Karpas-422 (cell line): ENCODE measurements at regions not wholly inside any gene's neighbourhood (a gene's known extent, or its start where the extent isn't known, plus 50 kb on each side); places are given as distances from the start of the nearest gene placed in this dataset.

Experiments used
- DNase-seq: peaks from one replicate; pipeline ENCODE4 v3.0.0-alpha.2; 2015
- H2AFZ ChIP-seq: fragments of 200-600 bp; sonication (generic); 2 replicates; pipeline ENCODE4 v1.6.1; 2014; ENCODE audit warnings: antibody characterized with exemption, low read length, mixed read lengths
- H3K27ac ChIP-seq: fragments of 200-600 bp; sonication (generic); 2 replicates; pipeline ENCODE4 v1.5.1; 2014; ENCODE audit warnings: mild to moderate bottlenecking, low read length, moderate library complexity
- H3K27me3 ChIP-seq: fragments of 200-600 bp; sonication (generic); 2 replicates; pipeline ENCODE4 v1.6.1; 2014; ENCODE audit warnings: low read length, mixed read lengths
- H3K36me3 ChIP-seq: fragments of 200-600 bp; sonication (generic); 2 replicates; pipeline ENCODE4 v1.6.1; 2014; ENCODE audit warnings: low read length, mixed read lengths; ENCODE audit not compliant: insufficient read depth
- H3K4me1 ChIP-seq: fragments of 200-600 bp; sonication (generic); 2 replicates; pipeline ENCODE4 v1.6.1; 2014; ENCODE audit warnings: mild to moderate bottlenecking, low read length, mixed read lengths
- H3K4me2 ChIP-seq: fragments of 200-600 bp; sonication (generic); 2 replicates; pipeline ENCODE4 v1.6.1; 2014; ENCODE audit warnings: low read length, low read depth, mild to moderate bottlenecking; ENCODE audit not compliant: poor library complexity, severe bottlenecking
- H3K4me3 ChIP-seq: fragments of 200-600 bp; sonication (generic); 2 replicates; pipeline ENCODE4 v1.5.1; 2014; ENCODE audit warnings: mild to moderate bottlenecking, antibody characterized with exemption, low read length, mixed read lengths
- H3K79me2 ChIP-seq: fragments of 200-600 bp; sonication (generic); 2 replicates; pipeline ENCODE4 v1.6.1; 2014; ENCODE audit warnings: mild to moderate bottlenecking, low read length, mixed read lengths
- H3K9ac ChIP-seq: fragments of 200-600 bp; sonication (generic); 2 replicates; pipeline ENCODE4 v1.6.0; 2014; ENCODE audit warnings: low read length
- H3K9me2 ChIP-seq: fragments of 200-600 bp; sonication (generic), shearing (Covaris generic); replicated peaks from 2 replicates; pipeline ENCODE4 v1.6.0; 2014; ENCODE audit warnings: mild to moderate bottlenecking, low read length, moderate library complexity; ENCODE audit not compliant: insufficient read depth
- H3K9me3 ChIP-seq: fragments of 300-700, 200-600 bp; sonication (generic); 2 replicates; pipeline ENCODE4 v1.6.1; 2014; ENCODE audit warnings: low read length, mixed read lengths
- H4K20me1 ChIP-seq: fragments of 200-600 bp; sonication (generic); 2 replicates; pipeline ENCODE4 v1.6.1; 2014; ENCODE audit warnings: mild to moderate bottlenecking, antibody characterized with exemption, low read length, low read depth; ENCODE audit not compliant: insufficient read depth

DNA sequence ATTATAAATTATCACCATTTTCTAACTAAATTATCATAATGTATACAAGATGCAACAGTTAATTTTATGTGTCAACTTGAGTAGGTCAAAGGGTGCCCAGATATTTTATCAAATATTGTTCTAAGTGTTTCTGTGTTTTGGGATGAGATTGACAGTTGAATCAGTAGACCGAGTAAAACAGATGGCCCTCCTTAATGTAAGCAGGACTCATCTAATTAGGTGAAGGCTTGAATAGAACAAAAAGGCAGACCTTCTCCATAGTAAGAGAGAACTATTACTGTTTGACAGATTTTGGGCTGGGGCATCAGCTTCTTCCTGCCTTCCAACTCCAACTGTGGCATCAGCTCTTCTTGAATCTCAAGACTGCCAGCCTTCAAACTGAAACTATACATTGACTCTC, 185.8 kb downstream of the TRAM1L1 start:
- no peaks in the 10 kb centered on the region for H3K4me1 ChIP-seq
- no peaks in the 10 kb centered on the region for H3K27me3 ChIP-seq

DNA sequence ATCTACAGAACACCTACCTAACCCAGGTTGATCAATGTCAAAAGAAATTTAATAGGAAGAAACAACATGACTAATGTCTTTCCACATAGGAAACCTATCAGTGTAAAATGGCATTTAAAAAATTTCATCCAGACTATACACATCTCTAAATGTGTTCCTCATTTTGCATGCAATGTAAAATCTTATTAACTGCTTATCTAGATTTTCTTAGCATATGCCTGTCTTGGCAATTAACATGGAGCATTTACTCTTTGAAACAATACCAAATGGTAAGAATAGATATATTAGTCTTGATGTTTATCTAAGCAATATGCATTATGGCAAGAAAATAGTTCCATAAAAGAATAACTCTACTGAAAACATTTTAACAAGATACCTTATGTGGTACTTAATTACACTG, 199.8 kb downstream of the TRAM1L1 start:
- no peaks in the 10 kb centered on the region for H3K9me2 ChIP-seq
- H3K4me2 ChIP-seq = no peak overlapping the region
- H2AFZ ChIP-seq = no peak overlapping the region
- H4K20me1 ChIP-seq = no peaks in the 10 kb centered on the region
- H3K27ac ChIP-seq = no peak overlapping the region
- H3K36me3 ChIP-seq = no peaks in the 10 kb centered on the region
- H3K27me3 ChIP-seq = no peaks in the 10 kb centered on the region
- no peak overlapping the region for H3K9ac ChIP-seq
- no peaks in the 10 kb centered on the region for H3K4me1 ChIP-seq
- H3K9me3 ChIP-seq = peaks cover 22% of the 10 kb centered on the region; the same call in 1 of the 2 replicates
- no peak overlapping the region for H3K4me3 ChIP-seq
- H3K79me2 ChIP-seq = no peaks in the 10 kb centered on the region
- no peak for DNase-seq

More for the DNA sequence above, 185.8 kb downstream of the TRAM1L1 start:
- H4K20me1 ChIP-seq = no peaks in the 10 kb centered on the region
- H3K4me2 ChIP-seq = no peak overlapping the region
- no peaks in the 10 kb centered on the region for H3K79me2 ChIP-seq
- no peak overlapping the region for H2AFZ ChIP-seq
- DNase-seq = no peak
- no peaks in the 10 kb centered on the region for H3K36me3 ChIP-seq
- no peak overlapping the region for H3K9ac ChIP-seq
- peaks cover 35% of the 10 kb centered on the region for H3K9me3 ChIP-seq
- H3K4me3 ChIP-seq = no peak overlapping the region
- no peak overlapping the region for H3K27ac ChIP-seq
- no peaks in the 10 kb centered on the region for H3K9me2 ChIP-seq

DNA sequence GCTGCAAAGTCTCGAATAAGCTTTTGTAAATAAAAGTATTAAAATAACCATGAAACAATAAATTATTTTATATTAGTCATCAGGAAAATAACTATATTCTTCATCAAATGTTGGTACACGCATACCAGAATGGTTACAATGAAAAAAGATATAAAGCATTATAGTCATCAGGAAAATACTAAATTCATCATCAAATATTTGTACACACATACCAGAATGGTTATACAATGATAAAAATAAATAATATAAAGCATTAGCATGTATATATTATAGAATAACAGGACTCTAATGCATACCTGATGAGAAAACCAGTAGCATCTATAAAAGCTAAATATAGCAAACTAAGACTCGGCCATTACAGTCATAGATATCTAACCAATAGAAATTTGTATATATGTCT, 202.9 kb downstream of the TRAM1L1 start:
- Histone ChIP-seq H4K20me1 (no peaks in the 10 kb centered on the region), H3K27me3 (no peaks in the 10 kb centered on the region), H3K36me3 (no peaks in the 10 kb centered on the region), H3K9me2 (no peaks in the 10 kb centered on the region), H3K27ac (no peak overlapping the region), H3K4me1 (no peaks in the 10 kb centered on the region), H3K9me3 (peaks cover 18% of the 10 kb centered on the region), H3K4me3 (no peak overlapping the region), H3K4me2 (no peak overlapping the region), H2AFZ (no peak overlapping the region), H3K79me2 (no peaks in the 10 kb centered on the region), H3K9ac (no peak overlapping the region)
- no peak for DNase-seq

DNA sequence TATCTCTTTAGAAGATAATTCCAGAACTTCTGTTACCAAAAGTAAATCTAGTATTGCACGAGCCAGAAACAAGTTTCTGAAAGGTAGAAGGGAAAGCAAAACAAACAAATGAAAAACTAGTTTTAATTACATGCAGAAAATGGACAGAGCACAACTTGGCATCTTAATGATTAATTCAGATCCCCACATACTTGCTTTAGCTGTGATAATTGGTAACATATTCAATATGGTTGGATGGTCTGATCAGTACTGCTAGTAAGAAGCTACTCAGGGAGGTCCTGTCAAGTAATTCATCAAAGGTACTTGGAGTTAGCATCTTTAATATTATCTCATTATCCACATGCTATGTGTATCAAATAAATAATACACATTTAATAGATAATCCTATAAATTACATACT, 204.3 kb downstream of the TRAM1L1 start:
- Histone ChIP-seq H3K79me2 (no peaks in the 10 kb centered on the region), H3K9me3 (peaks cover 12% of the 10 kb centered on the region), H3K36me3 (no peaks in the 10 kb centered on the region)

DNA sequence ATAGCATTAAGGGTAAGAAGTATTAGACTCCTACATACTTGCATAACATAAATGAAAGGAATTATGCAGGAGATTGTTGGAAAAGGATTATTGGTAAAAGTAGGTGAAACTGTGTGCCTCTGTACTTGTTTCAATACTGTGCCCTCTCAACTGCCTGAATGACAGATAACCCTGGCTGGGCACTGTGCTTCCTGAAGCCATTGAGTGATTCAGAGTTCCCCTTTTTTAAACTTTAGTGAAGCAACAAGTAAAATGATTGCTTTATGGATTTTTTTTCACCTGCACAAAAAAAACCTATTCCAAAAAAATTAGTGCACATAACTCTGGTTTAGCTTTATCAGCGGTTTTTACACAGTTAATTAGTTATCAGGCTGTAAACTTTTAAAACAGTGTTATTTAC, 204.8 kb downstream of the TRAM1L1 start:
- no peak overlapping the region for H2AFZ ChIP-seq
- no peak overlapping the region for H3K4me3 ChIP-seq
- H3K9me3 ChIP-seq = peaks cover 10% of the 10 kb centered on the region
- H4K20me1 ChIP-seq = no peaks in the 10 kb centered on the region
- no peaks in the 10 kb centered on the region for H3K9me2 ChIP-seq
- no peaks in the 10 kb centered on the region for H3K36me3 ChIP-seq
- H3K4me1 ChIP-seq = no peaks in the 10 kb centered on the region
- H3K27ac ChIP-seq = no peak overlapping the region
- H3K79me2 ChIP-seq = no peaks in the 10 kb centered on the region
- no peaks in the 10 kb centered on the region for H3K27me3 ChIP-seq
- no peak for DNase-seq
- H3K9ac ChIP-seq = no peak overlapping the region
- no peak overlapping the region for H3K4me2 ChIP-seq

More for the DNA sequence above, 204.3 kb downstream of the TRAM1L1 start:
- Histone ChIP-seq H3K27me3 (no peaks in the 10 kb centered on the region), H3K4me2 (no peak overlapping the region), H4K20me1 (no peaks in the 10 kb centered on the region), H3K4me3 (no peak overlapping the region), H3K9ac (no peak overlapping the region), H3K27ac (no peak overlapping the region), H3K4me1 (no peaks in the 10 kb centered on the region), H2AFZ (no peak overlapping the region), H3K9me2 (no peaks in the 10 kb centered on the region)
- no peak for DNase-seq

DNA sequence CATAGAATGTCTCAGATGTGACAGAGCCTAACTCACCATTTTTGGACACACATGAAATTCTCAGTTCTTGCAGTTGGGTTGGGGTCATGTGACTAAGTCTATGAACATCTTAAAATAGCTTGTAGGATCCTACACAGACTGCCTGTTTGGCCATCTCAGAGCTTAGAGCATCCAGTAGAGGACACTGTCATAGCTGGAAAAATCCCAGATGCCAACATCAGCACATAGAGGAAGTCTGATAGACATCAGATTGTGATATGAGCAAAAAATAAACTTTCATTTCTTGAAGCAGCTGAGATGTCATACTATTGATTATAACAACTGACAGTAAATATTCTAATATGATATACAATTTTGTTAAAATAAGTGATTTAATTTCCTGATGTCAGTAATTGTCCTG, 207.1 kb downstream of the TRAM1L1 start:
- Histone ChIP-seq H2AFZ (no peak overlapping the region), H4K20me1 (no peaks in the 10 kb centered on the region), H3K9me3 (peaks cover 10% of the 10 kb centered on the region), H3K9me2 (no peaks in the 10 kb centered on the region), H3K4me1 (no peaks in the 10 kb centered on the region), H3K9ac (no peak overlapping the region), H3K79me2 (no peaks in the 10 kb centered on the region), H3K4me2 (no peak overlapping the region), H3K36me3 (no peaks in the 10 kb centered on the region), H3K27me3 (no peaks in the 10 kb centered on the region), H3K4me3 (no peak overlapping the region), H3K27ac (no peak overlapping the region)
- no peak for DNase-seq

DNA sequence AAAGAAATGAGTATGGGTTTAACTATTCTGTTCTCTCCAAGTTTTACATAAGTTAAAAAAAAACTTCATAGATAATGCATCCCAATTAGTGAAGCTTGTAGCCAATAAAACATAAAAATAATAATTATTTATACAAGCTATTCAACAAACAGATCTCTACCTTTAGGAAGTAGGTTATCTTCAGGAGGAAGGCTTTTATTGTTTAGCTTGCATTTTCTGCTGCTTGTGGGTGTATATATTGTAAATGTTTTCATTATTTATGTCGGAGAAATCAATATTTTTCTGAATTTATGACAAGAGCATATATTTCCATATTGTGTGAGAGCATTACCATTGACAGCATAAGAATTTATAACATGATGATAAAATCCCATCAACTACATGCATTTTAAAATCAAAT, 208.3 kb downstream of the TRAM1L1 start:
- no peaks in the 10 kb centered on the region for H3K79me2 ChIP-seq
- H3K4me2 ChIP-seq = no peak overlapping the region
- no peaks in the 10 kb centered on the region for H4K20me1 ChIP-seq
- H3K9me3 ChIP-seq = peaks cover 8% of the 10 kb centered on the region
- no peaks in the 10 kb centered on the region for H3K9me2 ChIP-seq
- H3K27ac ChIP-seq = no peak overlapping the region
- no peak overlapping the region for H3K4me3 ChIP-seq
- H2AFZ ChIP-seq = no peak overlapping the region
- H3K27me3 ChIP-seq = no peaks in the 10 kb centered on the region
- no peak for DNase-seq
- H3K4me1 ChIP-seq = no peaks in the 10 kb centered on the region
- H3K9ac ChIP-seq = no peak overlapping the region
- H3K36me3 ChIP-seq = no peaks in the 10 kb centered on the region

DNA sequence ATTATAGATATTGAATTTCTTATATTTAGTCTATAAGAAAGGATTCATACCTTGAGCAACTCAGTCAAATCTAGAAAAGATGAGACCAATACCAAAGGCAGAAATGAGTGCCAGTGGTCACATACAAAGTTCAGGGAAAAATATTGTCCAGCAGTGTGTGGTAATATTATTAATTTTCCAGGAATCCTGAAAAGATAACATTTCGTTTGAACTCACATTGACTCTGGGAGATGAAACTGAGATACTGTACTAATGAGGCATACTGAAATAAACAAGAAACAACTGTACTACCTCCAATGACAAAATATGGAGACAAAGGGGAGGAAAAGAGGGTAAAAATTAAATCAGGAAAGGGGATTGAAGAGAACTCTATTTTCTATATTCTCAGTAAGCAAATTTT, 212.4 kb downstream of the TRAM1L1 start:
- Histone ChIP-seq H3K4me3 (no peak overlapping the region), H3K4me1 (no peaks in the 10 kb centered on the region), H4K20me1 (no peaks in the 10 kb centered on the region), H3K79me2 (no peaks in the 10 kb centered on the region), H3K27me3 (no peaks in the 10 kb centered on the region), H3K4me2 (no peak overlapping the region), H2AFZ (no peak overlapping the region), H3K36me3 (no peaks in the 10 kb centered on the region), H3K9me2 (no peaks in the 10 kb centered on the region), H3K9ac (no peak overlapping the region), H3K27ac (no peak overlapping the region), H3K9me3 (peaks cover 15% of the 10 kb centered on the region; the same call in 1 of the 2 replicates)
- DNase-seq = no peak

DNA sequence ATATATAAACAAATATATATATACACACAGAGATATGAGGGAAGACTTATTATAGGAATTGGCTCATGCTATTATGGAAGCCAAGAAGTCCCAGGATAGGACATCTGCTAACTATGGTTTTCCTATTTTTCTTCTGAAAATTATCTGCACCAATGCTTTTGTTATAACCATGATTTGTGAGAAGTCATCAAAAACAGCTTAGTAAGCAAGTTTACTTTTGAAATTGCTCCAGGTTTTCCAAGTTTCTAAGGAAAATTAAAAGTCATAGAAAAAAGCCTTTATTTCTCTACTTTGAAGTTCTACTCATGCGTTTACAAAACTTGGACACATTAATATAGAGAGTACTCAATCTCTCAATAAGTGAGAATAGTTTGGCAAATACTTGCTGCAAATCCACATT, 213.1 kb downstream of the TRAM1L1 start:
- no peaks in the 10 kb centered on the region for H3K27me3 ChIP-seq
- no peak for DNase-seq

More for the DNA sequence above, 213.1 kb downstream of the TRAM1L1 start:
- Histone ChIP-seq H3K79me2 (no peaks in the 10 kb centered on the region), H3K4me3 (no peak overlapping the region), H3K4me2 (no peak overlapping the region), H4K20me1 (no peaks in the 10 kb centered on the region), H3K9ac (no peak overlapping the region), H3K9me3 (peaks cover 18% of the 10 kb centered on the region; the same call in 1 of the 2 replicates), H3K9me2 (no peaks in the 10 kb centered on the region), H3K4me1 (no peaks in the 10 kb centered on the region), H3K36me3 (no peaks in the 10 kb centered on the region), H3K27ac (no peak overlapping the region), H2AFZ (no peak overlapping the region)
